ENCODE measurements at regions not wholly inside any gene's neighbourhood (a gene's known extent, or its start where the extent isn't known, plus 50 kb on each side); places are given as distances from the start of the nearest gene placed in this dataset.
A peak's percentile ranks its signal among the peaks of the same experiment; 100 is the strongest.

DNA sequence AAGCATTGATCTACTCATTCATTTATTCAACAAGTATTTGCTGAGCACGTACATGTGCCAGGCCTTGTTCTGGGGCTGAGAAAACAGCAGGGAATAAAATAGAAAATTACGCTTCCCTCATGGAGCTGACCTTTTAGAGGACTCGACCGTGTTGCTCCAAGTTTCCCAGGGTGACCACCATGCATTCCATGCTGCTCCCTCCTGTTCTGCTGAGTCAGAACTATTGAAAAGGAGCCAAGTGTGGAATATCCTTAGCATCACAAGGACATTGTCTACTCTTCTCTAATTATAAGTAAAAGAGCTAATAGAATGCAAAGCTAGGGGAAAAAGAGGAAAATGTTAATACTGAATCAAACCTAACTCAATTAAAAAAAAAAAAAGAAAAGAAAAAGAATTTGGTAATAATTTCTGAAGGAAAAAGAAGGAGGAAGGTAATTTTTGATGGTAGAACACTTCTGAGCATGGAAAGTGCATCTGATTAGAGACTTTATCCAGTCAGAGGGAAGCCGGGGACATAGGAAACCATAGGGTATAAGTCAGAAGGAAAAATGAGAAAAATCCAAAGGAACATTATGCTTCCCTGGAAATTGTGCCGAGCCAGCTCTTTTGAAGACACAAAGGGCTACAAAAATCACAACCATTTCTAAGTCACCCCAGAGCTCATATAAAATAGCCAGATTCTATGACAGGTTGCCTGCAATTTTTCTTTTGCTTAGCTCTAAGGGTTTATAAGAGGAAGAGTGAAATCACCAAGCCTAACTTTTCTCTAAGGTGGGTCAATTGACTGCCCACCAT is 339.4 kb downstream of the RND3 start:
- DNase-seq (ENCODE audit: low spot score), result no peak
- in situ Hi-C loops (cut with HindIII; ENCODE audit: low sequenced_read_pairs), result no loop called here

DNA sequence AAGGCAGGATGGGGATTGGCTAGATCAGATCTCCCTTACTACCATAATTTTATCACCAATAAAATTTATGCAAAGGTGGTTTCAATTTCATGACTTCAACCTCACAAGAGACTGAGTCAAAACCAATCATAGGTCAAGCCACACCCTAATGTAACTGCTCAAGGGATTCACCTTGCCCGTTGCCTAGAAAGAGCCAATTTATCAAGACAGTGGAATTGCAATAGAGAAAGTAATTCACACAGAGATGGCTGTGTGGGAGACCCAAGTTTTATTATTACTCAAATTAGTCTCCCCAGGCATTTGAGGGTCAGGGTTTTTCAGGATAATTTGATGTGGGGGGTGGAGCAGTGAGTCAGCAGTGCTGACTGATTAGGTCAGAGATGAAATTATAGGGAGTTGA is 340.6 kb downstream of the RND3 start:
- DNase-seq (ENCODE audit: low spot score), result no peak
- in situ Hi-C loops (cut with HindIII; ENCODE audit: low sequenced_read_pairs), result no loop called here

DNA sequence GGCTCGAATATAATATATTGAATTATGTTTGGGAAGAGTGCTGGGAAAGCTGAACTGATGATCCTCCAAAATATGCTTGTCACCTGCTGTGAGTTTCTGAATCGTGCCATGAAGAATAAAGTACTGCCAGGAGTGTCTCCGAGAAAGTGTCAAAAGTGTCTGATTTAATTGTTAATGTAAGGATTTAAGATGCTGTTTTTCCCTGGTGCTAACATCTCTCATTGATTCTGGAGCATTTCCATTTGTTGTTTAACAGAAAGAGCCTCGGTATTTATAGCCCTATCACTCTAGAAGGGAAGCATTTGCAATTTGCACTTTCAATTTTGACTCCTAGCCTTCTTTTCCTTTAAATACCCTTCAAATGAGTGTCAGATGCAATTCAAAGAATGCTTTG is 342.2 kb downstream of the RND3 start:
- in situ Hi-C loops (cut with HindIII; ENCODE audit: low sequenced_read_pairs), result no loop called here
- DNase-seq (ENCODE audit: low spot score), result no peak

DNA sequence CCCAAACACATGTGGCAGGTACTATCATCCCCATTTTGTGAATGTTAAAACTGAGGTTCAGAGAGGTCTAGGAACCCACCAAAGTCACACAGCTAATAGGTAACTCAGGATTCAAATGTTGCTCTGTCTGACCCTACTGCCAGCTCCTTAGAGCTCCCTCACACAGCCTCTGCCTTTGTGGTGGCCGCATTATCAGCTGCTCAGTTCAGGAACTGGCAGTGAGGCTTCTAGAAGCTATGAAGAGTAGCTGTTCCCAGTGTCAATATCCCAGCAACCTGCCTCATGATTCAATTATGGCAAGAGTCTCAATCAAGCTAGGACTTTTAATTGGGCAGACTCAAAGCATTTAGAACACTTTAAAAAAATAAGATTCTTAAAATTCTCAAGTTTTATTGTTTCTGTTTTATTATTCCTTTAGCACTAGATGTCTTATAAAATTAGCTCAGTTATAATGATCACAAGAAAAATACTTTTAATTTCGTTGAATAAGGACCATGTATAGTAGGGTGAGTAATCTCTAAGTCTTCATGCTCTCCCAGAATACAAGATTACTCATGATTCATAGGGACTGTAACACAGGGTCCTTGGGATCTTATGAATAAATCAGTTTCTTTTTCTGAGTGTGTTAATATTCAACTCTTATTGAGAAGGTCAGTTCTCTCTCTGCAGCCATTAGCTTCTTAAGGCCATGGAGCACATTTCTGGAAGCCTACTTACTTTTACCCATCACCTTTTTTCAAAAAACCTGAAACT is 342.7 kb downstream of the RND3 start:
- in situ Hi-C loops (cut with HindIII; ENCODE audit: low sequenced_read_pairs), result no loop called here
- DNase-seq (ENCODE audit: low spot score), result no peak

DNA sequence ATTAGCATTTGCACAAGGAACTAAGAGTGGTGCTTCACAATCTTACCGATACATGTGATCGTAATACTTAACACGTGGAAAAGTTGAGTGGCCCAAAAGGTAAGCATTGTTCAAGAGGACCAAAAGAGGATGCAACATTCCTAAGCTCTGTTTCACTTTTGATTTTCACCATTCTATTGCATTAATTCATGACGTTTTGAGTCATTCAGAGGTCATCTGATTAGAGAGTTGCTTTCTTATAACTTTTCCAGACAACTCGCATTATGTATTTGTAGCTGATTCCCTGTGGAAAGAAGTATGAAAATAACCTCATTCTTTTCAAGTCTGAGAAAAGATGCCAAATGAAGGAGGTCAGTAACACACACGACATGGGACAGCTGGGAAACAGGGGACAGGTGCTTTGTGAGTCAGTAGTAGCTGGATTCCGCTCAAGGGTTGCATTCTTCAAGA is 344.4 kb downstream of the RND3 start:
- in situ Hi-C loops (cut with HindIII; ENCODE audit: low sequenced_read_pairs), result no loop called here
- DNase-seq (ENCODE audit: low spot score), result no peak

DNA sequence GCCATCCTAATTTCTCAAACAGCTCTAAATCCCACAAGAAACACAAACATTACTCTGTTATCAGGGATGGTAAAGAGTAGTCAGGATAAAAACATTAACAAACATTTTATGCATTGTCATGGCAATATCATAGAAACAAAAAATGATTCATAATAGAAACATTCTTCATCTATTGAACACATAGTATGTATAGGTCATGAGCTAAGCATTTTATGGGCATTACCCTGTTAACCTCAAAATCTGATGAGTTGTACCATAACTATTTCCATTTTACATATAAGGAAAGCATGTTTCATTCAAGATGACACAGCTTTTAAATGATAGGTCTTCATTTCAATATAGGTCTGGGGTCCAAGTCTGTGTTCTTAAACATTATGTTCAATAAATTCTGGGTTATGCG is 344.9 kb downstream of the RND3 start:
- DNase-seq (ENCODE audit: low spot score), result no peak
- in situ Hi-C loops (cut with HindIII; ENCODE audit: low sequenced_read_pairs), result no loop called here

DNA sequence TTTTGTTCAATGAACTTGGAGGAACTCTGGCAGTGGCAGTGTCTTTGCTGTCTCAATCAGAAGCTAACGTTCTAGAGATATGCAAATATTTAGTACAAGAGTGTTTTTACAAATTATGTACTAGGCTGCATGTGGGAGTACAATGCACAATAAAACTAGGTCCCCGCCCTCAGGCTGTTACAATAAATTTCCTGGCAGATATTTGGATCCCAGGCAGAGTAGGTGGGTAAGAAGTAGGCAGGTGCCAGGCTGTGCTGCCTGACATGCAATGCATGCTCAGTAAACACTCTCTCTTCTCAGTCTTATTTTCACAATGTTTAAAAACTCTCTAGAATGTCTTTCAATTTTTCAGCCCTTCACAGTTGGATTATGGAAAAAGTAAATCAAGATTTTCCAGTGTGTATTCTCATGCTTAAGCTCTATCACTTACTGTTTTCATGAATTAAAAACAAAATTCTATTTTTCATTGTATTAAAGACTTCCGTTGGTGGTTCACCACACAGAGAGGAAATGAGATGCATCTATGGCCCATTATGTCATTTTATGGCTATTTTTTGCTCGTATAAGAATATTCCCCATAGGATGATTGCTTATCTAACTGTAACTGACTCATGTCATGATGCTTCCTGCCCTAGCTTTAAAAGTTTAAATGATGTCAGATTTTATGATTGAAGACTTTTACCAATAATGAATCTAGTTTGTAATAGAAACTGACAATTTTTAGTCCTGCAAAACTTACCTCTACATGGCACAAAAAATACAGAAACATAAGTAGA is 346.1 kb downstream of the RND3 start:
- DNase-seq (ENCODE audit: low spot score), result no peak
- in situ Hi-C loops (cut with HindIII; ENCODE audit: low sequenced_read_pairs), result no loop called here

DNA sequence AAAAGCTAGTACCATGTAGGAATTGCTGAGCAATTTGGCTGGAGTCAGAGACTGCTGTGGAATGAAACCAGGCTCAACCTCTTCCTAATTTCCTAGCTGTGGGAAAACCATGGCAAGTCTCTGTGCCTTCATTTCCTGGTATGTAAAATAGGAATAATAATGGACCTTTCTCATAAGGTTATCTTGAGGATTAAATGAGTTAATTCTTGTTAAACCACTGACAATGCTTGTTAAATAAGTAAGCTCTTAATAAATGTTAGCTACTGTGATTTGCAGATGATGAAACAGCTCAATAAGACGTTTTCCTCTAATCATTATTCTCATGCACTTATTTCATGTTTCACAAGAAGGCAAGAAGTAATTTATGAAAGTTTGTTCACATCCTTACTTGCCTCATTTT is 346.7 kb downstream of the RND3 start:
- in situ Hi-C loops (cut with HindIII; ENCODE audit: low sequenced_read_pairs), result no loop called here
- DNase-seq (ENCODE audit: low spot score), result no peak

DNA sequence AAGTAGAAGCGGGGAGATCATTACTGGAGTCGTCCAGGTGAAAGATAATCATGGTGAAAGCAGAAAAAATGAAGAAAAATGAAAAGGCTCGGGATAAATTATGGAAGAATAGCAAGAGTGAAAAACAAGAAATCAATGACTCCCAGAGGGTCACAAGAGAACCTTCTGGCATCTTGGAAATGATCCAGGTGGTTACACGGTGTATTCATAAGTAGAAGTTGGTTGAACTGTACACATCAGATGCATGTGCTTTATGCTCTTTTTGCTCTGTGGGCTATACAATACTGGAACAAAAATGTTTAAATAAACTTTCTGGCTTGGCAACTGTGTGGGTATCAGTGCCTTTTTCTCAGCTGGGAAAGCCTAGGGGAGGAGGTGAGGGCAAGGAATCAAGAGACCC is 348.9 kb downstream of the RND3 start:
- no peak for DNase-seq (ENCODE audit: low spot score)
- in situ Hi-C loops (cut with HindIII; ENCODE audit: low sequenced_read_pairs), result no loop called here

DNA sequence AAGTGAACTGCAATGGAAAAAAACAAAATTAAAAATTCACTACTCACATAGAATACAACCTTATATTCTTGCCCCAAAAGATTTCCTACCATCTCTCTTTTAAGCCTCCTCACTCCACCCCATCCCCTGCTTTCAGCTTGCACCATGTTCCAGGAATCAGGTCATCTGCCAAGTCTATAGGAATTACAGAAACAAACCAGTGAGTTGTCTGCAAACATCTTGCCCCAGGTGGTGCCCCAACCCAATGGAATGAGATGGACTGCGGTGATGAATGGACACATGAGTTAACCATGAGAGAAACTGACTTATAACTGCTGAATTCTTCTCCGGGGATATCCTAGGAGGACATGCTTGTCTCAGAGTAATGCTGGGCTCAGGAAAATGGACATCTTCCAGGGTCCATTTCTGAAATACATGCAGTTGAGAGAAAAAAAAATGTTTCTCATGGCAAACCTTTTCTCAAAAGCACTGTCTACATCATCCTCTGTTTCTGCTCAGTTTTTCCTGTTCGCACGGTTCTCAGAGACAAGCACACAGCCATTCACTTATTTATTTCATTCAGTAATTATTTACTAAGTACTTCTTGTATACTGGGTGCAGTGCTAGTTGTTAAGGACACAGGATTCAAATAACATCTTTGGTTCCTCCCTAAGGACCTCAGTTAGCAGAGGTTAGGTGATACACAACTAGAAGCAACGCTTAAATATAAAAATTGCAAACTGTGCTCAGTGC is 350.0 kb downstream of the RND3 start:
- no peak for DNase-seq (ENCODE audit: low spot score)
- in situ Hi-C loops (cut with HindIII; ENCODE audit: low sequenced_read_pairs), result no loop called here

DNA sequence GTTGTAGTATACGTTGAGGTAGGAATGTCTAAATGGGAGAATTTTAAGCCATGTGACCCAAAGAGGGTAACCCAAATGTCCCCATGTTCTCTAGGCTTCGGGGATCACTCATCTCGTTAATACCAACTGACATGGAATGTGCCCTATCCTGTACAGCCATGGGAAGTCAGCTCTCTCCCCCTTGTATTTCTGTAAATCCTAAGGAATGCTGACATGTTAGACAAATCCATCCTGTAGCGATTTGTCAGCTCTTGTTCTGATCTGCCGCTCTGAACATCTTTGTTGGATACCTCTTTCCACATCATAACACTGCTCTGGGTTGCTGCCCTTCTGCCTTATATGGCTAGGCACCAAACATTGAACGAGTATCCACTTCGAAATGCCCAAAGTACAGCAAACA is 350.6 kb downstream of the RND3 start:
- DNase-seq (ENCODE audit: low spot score), result no peak
- in situ Hi-C loops (cut with HindIII; ENCODE audit: low sequenced_read_pairs), result no loop called here

DNA sequence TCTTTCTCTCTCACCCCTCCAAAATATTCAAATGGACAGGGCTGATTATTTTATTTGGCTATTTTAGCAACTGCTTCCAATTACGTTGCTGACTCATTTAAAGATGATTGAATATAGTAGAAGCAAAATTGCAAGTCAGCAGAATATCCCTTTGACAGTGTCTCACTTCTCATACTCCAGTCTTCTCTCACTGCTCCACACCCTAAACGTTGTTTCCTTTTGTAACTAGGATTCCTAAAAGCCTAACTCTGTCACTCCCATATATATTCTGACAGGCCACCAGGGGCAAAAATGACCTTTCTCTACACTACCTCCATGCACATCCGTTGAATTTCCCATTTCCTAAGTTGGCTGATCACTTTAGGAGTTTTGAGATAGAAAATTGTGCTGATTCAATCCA is 351.1 kb downstream of the RND3 start:
- in situ Hi-C loops (cut with HindIII; ENCODE audit: low sequenced_read_pairs), result no loop called here
- DNase-seq (ENCODE audit: low spot score), result no peak

DNA sequence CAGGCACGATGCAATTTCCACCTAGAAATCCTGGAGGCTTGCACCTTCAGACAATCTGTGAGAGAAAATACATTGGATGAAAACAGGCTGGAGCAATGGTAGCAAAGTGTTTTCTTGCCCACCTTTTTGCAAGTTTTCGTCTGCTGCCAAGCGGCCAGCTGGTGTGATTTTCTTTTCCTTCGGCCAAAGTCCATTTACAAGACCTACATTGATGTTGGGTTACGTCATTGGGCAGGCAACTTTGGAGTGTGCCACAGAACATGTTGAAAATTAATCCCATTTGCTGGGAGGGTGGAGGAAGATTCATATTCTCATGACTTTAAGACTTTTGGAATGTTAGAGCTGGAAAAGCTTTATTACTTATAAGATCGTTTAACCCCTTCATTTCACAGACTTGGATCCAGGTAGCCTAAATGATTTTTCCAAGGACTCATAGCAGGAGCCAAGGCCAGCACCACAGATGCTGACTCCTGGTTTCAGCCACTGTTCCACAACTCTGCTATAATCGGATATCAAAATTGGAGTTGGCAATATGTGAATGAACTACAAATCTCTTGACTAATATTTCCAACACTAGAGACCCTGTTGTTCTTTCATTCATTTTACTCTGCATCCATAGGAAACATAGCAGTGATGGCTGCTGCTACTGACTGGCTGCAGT is 352.1 kb downstream of the RND3 start:
- no peak for DNase-seq (ENCODE audit: low spot score)
- in situ Hi-C loops (cut with HindIII; ENCODE audit: low sequenced_read_pairs), result no loop called here

DNA sequence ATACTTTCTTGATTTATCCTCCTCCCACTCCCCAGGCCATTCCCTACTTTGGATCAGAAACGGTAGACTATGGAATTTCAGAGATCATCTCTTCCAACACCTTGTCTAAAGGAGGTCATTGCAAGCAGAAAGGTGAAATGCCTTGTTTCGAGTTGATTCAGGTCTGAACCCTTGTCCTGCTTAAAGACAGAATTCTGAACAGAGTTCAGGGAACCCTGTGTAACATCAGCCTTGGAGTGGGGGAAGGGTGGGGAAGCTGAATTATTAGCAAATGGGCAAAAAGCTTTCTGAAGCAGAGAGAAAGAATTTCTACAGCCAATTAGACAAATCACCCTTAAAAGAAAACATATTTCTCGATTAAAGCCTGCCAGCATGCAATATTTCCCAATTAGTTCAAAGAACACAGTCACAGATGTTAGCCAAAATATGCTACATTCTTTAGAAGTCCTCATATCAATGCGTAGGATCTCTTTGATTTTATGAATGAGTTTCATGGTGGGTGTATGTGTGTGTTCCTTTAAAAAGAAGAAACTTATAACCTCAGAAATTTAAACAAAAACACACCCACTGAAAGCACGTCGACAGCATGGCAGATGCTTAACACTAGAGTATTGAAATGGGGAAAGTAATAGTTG is 353.1 kb downstream of the RND3 start:
- in situ Hi-C loops (cut with HindIII; ENCODE audit: low sequenced_read_pairs), result no loop called here
- no peak for DNase-seq (ENCODE audit: low spot score)

DNA sequence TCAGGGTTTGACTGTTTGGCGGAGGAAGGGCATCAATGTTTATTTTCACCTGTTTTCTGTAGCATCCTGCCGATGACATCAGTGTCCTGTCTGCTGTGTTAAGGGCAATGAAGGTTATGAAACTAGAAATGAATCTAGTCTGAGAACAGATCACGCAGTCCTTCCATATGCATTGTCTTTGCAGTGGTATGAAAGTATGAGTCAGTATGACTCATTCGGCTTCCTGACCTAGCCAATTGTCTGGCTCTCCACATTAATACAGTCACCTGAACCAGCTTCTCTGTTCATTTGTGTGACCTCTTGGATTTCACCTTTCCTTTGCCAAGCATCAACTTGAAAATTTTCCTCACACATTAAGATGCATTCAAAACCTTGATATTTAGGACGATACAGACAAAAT is 353.8 kb downstream of the RND3 start:
- peak; percentile 36 for DNase-seq (ENCODE audit: low spot score)
- in situ Hi-C loops (cut with HindIII; ENCODE audit: low sequenced_read_pairs), result no loop called here

DNA sequence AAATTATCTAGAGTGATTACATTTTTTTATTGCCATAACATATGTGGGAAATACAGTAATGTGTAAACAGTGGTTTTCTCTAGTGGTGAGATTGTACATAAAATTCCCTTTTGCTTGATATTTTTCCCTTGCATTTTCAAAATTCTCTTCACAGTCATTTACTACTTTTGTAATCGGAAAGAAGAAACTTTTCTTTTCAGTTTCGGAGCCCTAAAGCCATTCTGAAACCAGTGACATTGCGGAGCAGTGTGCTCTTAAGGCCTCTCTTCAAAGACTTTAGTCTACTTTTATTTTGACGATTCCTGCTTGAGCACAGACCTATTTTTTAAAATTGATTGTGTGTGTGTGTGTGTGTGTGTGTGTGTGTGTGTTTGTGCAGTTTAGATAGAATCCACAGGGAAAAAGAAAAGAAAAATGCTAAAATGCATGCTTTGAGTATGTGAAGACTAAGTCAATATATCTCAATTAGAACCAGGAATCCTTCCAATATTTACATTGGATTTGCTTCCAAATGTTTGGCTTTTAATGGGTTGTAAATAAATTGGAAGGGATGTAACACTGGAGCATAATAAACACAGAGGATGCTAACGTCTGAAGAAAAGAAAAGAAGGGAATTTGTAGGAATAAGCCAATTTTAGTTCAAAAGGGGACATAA is 357.4 kb downstream of the RND3 start:
- DNase-seq (ENCODE audit: low spot score), result no peak
- in situ Hi-C loops (cut with HindIII; ENCODE audit: low sequenced_read_pairs), result no loop called here

DNA sequence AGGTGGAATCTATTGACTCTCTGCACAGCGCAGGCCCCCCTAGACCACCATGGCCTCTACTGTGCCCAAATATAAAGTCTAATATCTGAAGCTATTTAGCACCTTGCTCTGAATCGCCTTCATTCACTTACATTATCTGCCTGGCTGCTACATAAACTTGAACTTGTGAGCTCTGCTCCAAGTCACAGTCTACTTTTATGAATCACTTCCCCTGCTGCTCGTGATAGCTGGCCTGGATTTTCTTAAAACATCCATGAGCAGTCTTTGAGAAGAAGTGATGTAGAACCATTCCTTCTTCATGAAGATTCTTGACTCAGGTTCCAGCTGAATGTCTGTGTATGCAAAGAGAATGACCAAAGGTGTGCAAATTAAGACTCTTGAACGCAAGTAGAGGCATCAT is 359.5 kb downstream of the RND3 start:
- DNase-seq (ENCODE audit: low spot score), result no peak
- in situ Hi-C loops (cut with HindIII; ENCODE audit: low sequenced_read_pairs), result no loop called here

DNA sequence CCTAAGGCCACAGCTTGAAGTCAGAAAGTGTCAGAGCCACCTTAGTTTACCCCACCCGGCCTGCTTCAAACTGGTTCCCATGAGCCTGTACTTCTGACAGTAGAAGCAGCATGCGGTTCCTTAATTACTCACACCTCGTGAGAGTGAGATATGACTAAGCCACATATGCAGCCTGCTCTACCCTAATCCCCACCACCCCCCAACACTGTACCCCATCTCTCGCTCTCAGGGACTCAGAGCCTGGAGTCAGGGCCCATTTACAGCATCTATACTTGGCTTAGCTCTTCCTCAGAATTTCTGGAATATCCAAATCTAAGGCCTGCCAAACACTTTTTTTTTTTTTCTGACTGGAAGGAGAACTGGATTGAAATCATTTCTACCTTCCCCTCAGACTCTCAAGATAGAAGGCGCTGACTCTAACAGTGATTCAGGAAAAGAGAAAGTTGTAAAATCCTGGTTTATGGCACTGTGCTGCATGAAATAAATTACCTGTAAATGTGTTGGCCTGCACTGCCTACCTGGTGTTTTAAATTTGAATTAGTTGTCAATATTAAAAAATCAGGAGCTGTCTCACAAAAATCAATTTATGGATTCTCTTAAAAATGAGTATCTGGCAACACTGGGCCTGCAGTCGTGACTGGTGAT is 360.0 kb downstream of the RND3 start:
- in situ Hi-C loops (cut with HindIII; ENCODE audit: low sequenced_read_pairs), result no loop called here
- DNase-seq (ENCODE audit: low spot score), result no peak
